ENCODE measurements at regions not wholly inside any gene's neighbourhood (a gene's known extent, or its start where the extent isn't known, plus 50 kb on each side); places are given as distances from the start of the nearest gene placed in this dataset.

DNA sequence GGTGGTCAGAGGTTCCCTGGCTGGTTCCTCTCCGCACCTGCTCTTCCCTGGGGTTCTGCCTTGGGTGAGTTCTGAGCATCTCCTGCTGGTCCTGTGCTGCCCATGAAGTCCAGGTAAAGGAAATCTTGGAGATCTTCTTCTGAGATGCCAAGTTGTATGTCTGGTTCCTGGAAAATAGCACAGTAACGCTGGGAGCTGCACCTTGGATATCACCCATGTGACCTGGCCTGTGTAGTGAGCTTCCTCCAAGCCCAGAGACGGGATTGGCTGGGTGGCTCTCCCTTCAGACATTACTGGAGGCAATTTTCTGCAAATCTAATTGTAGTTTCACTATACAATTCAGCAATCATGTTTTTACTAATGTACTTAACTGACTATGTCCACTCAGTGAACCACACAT lies 1281.1 kb downstream of the TMEM121 start:
- no peak for DNase-seq

DNA sequence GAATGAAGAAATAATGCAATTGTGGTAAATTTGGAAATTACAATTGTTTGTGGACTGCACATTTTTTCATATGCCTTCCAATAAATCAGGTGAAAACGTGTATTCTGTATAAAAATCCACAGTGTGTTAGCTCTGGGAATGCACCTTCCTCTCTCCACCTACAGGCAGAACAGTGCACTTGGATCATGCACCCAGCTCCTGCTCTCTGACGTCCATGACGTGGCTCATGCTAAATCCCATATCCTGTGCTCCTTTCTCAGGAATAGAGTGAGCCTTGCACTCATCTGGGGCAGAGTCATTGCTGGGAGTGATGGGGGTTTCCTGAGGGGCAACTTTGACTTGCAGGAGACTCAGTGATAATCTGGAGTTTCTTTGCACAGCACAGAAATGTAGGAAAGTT lies 1282.1 kb downstream of the TMEM121 start:
- no peak for DNase-seq

DNA sequence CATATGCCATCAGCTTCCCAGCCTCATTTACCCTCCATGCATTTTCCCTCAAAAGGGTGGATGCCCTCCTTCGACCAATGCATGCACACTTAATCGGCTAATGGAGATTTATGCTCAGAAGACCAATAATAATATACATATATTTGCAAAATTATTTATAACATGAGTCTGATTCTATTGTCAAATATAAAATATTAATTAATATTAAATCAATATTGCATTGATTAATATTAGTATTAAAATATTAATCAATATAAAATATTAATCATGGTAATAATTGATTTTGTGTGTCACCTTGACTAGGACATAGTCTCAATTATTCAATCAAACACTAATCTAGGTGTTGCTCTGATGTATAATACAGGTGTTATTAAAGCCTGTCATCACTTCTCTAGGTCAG lies 1282.5 kb downstream of the TMEM121 start:
- no peak for DNase-seq

DNA sequence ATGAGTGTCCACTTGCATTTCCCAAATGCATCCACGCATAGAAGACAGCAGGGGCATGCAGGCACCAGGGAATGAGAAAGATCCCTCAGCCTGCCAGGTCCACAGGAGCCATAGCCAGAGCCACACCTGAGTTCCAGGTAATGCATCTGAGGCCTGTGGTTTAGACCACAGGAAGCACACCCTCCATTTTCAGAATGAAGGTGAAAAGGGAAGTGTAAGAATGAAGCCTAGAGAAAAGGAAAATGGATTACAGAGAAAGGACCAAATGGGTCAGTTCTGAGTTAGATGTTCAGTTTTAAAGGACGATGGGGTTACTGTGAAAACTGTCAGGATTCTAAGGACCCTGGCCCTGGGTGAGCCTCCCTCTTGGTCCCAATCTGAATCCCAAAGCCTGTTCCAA lies 1283.2 kb downstream of the TMEM121 start:
- no peak for DNase-seq

DNA sequence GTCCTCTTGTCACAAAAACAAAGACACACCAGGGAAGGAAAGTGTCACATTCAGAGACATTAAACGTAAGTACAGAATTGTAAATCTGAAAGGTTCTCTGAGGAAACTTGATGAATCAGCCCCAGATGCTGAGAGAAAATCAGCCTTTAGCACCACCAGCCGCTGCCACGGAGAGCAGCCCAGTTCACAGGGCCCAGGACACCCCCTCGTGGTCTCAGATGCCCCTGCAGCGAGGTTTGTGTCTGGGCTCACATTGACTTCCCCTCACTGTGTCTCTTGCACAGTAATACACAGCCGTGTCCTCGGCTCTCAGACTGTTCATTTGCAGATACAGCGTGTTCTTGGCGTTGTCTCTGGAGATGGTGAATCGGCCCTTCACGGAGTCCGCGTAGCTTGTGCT lies 1283.8 kb downstream of the TMEM121 start:
- peak in 1 of 2 donors; percentile 4 for DNase-seq

DNA sequence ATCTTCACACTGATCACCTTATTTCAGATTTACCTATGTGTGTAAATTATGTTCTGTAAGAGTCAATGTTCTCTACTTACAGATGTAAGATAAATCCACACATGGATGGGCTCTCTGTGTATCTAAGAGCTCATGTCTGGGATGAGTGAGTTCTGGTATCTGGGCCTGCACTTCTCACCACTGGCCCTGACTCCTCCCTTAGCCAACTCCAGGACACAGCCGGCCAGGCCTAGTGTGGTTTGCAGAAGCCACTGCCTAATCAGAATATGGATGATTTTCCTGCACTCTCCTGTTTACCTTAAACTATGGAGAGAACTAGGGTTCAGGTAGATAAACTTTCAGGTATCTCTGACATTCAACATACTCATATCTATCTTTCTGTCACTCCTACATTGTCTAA lies 1284.8 kb downstream of the TMEM121 start:
- no peak for DNase-seq

DNA sequence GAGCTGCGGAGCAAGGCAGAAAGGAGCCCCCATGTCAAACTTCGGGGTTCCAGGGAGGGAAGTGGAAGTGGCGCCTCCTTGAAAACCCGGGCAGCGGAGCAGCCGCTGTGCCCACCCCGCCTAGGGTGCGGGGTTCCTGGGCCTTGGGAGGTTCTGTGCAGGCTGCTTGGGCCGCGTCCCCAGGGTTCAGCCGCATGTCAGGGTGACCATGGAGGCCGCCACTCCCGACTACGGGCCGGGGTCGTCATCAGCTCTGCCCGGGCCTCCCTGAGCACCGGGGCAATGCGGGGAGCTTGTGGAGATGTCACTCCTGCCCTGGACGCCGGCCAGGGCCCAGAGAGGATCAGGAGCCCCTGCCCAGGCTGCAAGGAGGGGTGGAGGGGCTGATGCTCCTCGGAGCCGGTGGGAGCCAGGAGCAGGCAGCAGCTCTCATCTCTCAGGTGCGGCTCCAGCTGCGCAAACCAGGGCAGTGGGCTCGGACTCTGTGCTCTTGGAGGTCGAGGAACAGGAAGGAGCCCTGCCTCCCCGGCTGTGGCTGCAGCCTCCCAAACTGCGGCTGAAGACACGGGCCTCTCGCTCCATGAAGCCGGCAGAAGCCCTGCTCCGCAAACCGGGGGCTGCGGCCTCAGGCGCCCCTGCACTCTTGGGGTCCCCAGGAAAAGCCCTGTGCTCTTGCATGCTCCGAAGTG lies 1286.5 kb downstream of the TMEM121 start:
- DNase-seq = no peak

DNA sequence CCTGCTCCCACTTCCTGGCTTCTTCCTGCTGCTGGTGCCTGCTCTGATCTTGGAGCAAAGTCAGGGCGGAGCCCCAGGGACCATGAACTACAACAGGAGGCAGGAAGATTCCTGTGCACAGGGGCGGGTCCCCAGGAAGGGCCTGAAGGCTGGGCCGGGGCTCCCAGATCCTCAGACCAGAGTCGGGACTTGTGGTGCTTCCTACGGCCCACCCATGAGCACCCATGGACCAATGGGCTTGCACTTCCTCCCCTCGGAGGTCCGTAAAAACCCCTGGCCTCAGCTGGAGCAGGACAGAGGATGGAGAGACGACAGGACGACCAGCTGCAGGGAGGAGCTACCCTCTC lies 1287.1 kb downstream of the TMEM121 start:
- no peak for DNase-seq

DNA sequence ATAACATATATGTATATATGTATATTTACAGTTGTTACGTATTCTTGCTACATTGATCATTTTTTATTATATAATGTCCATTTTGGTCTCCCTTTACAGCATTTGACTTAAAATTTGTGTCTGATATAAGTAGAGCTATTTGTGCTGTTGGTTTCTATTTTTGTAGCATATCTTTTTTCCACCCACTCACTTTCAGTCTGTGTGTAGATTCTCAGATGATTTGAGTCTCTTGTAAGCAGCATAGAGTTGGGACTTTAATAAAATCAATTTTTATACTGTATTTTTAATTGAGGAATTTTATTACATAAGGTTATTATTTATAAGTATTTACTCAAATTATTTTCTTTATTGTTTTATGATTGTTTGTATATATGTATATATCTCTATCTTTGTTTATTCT lies 1293.7 kb downstream of the TMEM121 start:
- DNase-seq = no peak

DNA sequence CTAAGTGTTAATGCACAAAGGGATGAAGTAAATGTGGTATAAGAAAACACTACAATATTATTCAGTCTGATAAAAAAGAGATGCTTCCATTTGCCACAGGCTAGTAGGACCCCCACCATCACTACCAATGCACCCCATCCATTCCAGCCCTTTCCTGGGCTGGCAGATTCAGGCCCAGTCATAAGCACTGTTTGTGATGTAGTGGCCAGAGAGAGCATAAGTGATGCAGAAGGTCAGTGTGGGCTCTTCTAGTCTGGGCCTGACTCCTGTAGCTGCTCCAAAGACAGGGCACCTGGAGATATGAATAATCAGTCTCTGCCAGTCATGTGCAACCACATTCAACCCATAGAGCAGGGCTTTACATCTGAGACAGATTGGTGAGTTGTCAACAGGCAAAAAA lies 1294.7 kb downstream of the TMEM121 start:
- no peak for DNase-seq

DNA sequence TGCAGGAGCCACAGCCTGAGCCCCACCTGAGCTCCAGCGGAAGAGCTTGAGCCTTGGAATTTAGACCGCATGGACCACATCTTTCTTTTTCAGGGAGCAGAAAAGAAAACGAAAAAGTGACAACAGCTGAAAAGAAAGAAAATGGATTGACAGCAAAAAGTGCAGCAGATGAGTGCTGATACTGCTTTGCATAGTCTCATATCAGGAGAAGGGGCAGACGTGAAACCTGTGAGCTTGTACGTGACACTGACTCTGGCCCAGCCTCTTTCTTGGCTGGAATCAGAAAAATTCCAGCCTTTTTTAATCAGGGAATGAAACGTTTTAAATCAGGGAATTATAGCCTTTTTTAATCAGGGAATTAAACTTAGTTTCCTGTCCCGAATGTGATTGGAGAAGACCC lies 1296.5 kb downstream of the TMEM121 start:
- no peak for DNase-seq

DNA sequence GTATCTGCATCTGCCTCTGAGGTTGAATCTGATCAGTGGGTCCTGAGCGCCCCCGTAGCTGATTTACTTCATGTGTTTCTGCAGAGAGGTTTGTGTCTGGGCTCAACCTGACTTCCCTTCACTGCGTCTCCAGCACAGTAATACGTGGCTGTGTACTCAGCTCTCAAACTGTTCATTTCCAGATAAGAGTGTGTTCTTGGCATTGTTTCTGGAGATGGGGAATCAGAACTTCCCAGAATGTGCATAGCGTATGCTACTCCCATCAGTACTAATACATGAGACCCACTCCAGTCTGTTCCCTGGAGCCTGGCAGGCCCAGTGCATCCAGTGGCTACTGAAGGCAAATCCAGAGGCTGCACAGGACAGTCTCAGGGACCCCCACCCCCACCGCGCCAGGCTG lies 1297.2 kb downstream of the TMEM121 start:
- DNase-seq = no peak

DNA sequence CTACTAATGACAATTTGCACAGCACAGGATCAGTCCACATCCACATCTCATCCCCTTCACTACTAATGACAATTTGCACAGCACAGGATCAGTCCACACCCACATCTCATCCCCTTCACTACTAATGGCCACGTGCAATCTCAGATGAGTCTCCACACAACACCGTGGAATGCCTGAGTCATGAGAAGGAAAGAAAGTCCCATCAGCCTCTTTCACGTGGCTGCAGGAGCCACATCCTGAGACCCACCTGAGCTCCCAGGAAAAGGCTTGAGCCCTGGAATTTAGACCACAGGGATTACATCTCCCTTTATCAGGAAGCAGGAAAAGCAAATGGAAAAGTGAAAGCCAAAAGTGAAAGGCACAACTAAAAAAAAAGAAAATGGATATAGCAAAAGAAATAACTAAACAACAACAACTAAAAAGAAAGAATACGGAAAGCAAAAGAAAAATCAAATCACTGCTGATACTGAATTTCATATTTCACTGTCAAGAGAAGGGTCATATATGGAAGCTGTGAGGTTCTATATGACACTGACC lies 1300.5 kb downstream of the TMEM121 start:
- no peak for DNase-seq

DNA sequence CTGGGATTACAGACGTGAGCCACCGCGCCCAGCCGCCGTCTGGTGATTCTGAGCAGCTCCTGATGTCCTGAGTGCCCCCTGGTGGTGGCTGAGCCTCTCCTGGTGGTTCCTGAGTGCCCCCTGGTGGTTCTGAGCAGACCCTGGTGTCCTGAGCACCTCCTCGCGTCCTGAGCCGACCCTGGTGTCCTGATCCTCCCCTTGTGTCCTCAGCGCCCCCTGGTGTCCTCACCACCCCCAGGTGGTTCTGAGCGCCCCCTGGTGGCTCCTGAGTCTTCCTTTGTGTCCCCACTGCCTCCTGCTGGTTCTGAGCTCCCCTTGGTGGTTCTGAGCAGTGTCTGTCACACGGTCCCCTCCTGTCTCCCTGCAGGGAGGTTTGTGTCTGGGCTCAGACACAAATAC lies 1304.9 kb downstream of the TMEM121 start:
- peak; percentile 21 to 22 for DNase-seq

DNA sequence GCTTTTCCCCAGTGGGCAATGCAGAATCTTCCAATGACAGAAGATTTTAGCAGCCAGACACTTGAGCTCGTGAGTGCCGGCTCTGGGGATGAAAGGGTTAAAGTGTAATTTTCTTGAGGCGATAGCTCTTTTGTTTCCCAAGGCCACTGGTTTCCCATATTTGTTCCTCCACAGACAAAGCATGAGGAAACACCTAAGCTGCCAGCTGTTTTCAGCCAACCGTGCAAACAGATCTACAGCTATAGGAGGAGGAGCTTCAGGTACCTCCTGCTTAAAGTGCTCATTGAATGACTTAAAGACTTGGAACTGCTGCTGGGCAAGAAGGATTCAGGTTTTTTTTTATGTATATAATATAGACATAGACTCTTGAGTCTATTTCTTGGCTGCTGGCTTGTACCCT lies 1311.5 kb downstream of the TMEM121 start:
- no peak for DNase-seq

DNA sequence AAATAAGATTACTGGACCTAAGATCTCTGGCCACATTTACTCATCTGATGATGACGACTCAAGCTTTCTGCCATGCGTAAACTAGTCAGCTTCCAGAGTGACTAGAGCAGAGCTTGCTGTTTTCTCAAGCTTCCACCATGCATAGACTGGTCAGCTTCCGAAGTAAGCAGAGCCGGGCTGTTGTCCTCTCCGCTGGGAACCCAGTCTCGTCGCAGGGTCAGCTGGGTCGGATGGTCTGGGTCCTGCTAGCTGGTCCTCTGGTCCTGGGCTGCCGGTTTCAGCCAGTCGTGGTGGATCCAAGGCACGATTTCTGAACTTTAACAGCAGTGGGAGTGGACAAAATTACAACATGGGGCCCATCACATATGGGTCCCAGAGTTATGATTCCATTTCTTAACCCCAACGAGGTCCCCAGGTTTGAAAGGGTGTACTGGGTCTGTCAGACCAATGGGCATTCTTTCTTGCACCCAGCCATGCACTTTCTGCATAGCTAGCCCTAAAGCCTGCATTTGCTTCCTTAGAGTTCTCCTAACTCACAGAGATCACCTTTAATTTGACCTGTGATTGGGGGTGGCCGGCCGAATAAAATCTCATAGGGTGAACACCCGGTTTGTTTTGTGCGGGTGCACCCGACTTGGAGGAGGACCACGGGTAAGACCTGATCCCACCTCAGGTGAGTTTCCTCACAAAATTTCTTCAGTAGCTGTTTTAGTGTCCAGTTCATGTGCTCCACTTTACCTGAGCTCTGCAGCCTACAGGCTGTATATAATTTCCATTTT lies 1312.8 kb downstream of the TMEM121 start:
- DNase-seq = no peak

DNA sequence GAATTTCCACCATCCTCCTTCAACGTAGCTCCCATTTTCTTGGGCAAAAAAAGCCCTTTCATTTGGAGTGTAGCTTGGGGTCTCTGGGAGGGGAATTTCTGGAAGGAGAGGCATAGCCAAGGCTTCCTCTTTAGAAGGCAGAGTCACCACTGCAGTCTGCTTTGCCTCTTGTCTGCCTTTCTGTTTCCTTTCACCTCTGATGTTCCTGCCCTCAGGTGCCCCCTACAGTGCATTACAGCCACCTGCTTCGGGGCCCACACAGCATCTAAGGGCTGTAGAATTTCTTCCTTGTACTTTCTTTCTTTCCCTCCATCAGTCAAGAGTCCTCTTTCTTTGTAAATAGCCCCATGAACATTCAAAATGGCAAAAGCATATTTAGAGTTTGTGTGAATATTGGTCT lies 1313.9 kb downstream of the TMEM121 start:
- no peak for DNase-seq

DNA sequence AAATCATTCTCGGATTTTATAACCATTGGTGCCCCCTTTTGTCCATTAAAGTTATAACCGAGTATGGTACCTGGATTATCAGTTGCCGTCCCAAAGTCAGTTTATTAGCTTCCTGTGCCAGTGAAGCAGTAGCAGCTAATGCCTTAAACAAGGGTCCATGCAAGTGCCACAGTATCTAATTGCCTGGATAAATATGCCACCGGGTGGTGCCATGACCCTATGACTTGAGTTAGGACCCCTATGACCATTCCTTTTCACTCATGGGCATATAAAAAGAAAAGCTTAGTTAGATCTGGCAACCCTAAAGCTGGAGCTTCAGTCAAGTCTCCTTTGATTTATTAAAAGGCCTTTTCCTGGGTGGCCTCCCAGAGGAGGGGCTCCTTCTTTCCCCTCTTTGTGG lies 1314.6 kb downstream of the TMEM121 start:
- no peak for DNase-seq

DNA sequence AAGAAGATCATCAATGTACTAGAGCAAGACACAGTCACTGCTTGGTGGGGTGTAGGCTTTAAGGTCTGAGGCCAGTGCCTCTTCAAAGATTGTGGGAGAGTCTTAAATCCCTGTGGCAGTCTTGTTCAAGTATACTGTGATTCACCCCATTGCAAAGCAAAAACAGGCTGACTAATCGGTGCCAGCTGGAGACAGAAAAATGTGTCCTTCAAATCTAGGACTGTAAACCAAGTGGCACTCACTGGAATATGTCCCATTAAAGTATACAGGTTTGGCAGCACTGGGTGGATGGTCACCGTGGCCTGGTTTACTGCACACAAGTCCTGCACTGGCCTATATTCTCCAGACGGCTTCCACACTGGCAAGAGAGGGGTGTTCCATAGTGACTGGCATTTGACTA lies 1315.3 kb downstream of the TMEM121 start:
- no peak for DNase-seq

DNA sequence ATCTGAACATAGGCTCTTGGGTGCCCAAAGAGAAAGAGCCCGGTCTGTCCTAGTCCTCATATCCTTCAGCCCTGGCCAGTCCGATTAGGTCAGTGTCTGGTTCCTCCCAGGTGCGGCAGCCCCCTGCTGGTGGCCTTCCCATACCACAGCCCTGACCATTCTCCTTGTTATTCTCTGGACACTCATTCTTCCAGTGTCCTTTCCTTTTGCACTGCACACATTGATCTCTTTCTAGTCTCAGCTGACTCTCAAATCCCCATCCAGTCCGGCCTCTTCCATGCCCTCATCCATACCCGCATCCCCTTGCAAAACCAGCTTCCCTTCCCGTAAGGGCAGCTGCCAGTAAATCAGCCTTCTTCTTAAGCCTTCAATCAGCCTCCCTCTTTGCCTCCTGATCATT lies 1316.3 kb downstream of the TMEM121 start:
- peak in 1 of 2 donors; percentile 14 for DNase-seq

DNA sequence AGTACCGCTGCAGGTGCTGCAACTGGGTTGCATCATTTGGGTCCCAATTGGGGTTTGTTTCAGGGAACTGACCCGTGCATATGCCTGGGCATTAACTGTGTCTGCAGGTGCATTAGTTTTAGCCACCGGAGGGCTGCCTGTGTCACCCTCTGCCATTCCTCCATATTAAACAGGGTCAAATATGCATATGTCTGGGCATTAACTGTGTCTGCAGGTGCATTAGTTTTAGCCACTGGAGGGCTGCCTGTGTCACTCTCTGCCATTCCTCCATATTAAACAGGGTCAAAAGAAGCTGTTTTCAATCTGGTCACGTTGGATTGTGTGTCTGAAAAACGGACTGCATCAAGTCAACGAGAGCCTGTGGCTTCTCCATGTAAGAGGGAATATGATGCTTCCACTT lies 1317.0 kb downstream of the TMEM121 start:
- no peak for DNase-seq

DNA sequence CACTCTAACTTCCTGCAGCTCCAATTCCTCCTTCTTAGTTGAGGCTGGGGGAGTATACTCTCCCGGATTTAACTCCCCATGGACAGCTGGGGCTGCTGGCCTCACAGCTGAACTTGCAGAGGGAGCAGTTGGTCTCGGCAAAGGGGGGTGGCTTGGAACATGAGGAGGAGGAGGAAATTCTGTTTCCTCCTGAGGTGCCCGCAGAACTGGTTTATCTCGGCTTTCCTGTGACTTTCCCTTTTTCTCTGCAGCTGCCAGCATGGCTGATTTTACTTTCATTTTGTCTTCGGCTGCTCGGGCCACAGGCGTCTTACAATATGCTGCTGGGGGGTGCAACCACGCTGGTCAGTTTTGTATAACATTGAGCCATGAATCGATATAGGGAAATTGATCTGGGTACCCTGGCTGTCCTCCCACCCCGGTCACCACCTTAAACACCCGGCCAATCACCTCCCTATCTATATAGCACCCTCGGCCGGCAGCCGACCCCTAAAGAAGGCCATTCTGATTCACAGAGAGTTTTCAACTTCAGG lies 1317.6 kb downstream of the TMEM121 start:
- peak; percentile 28 to 36 for DNase-seq

DNA sequence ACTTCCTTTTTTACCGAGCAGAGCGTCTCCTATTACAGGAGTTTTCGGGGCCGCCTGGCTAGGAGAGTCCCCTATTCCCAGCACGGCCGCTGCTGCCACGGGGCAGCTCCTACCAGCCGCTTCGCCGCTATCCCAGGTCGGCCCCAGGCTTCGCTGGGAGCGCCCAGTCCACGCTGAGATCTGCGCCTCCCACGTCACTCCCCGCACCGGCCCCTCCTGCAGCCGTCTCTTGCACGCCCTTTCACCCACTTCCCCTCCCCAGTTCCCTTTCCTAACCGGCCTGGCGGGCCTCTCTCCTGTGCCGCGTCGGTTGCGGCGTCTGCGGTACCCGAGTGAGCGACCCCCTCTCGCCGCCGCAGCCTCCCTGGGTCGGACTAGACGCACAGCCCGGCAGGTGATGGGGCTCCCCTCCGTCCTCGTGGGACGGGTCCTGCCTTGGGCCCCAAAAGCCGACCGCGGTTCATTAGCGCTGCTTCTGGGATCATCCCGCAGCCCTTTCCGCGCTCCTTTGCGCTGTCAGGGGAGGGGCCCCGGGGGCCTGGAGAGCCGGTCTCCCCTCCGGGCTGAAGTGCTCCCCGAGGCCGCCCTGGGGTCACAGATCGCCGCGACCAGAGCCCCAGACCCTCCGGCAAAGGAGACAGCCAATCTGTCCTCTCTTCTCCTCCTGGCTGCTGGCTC lies 1318.4 kb downstream of the TMEM121 start:
- peak; percentile 70 to 73 for DNase-seq

All from inflammatory macrophage (primary cell).